HG03103 (cell line): ENCODE measurements at regions not wholly inside any gene's neighbourhood (a gene's known extent, or its start where the extent isn't known, plus 50 kb on each side); places are given as distances from the start of the nearest gene placed in this dataset.

ENCODE experiments used
- ATAC-seq: cut with Tn5 transposase; IDR thresholded peaks from one replicate; pipeline ENCODE4 v1.9.1; 2021; ENCODE audit warnings: low read depth; ENCODE audit not compliant: unreplicated experiment

DNA sequence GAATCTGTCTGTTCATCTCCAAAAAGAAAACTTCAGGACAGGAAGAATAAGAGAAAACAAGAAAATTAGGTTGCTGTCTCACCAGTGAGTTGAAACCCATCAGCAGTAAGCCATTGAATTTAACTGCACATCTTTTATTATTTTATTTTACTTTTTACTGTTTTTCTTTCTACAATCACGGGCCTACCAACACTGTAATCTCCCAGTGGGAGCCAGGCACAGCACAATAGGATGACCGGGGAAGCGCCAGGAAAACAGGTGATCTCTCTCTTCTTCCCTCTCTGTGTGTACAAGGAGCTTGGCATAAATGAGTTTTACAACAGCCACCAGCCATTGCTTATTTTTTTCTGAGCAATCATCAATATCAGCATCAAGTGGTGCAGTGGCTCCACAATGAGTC lies 113.1 kb upstream of the ESRRG start:
- ATAC-seq, result no peak

DNA sequence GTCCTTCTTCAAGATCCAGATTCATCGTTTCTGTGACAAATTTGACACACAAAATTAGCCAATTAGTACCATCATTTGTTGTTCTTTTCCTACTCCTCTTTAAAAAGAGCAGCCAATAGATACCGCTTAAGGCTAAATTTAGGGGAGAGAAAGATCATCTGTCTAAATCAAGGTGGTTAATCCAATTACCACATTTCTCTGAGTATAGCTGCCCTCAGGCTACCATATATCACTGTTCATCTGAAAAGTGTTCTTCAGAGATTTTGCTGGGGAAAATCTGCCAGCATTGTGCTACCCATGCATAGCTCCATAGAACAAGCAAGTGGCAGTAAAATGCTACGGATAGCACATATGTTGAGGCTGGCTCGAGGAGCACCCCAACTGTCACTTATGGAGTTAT lies 110.3 kb upstream of the ESRRG start:
- ATAC-seq, result no peak

- no peak for ATAC-seq
These were observed 109.0 kb upstream of the ESRRG start for GRCh38 chr1:216832192-216832591.

- no peak for ATAC-seq
These were observed 107.4 kb upstream of the ESRRG start for GRCh38 chr1:216830424-216831210.

DNA sequence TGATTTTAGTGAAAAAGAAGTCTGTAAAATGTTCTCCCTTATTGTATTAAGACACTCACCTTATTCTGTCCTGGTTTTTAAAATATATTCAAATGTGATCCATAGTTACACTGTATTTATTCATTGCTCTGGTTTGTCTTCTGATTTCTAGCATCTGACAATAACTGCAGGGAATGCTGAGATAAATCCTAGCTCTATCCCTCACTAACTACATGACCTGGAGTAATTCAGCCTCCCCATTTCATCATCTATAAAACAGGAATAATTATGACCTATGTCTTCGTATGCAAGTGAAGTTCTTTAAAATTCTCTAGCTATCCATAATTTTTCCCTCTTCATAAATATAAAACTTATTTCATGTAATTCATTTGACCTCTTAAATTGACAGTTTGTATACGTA lies 104.0 kb upstream of the ESRRG start:
- no peak for ATAC-seq

DNA sequence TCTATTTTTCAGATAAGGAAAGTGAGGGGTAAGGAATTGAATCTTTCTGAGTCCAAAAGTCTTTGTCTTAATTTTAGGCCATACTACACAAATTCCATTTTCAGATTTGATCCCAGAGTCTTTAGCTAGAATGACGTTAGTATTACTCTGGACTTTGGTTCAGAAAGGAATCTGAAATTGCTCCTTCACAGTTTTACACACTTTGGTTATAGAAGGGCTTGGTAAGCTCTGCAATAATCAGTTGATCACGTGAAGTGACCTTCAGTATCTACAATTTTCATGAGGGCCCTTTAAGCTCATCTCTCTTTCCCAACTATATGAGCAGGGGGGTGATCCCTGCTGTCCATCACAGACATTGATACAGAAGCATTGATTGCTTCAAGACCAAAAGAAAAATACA lies 103.4 kb upstream of the ESRRG start:
- no peak for ATAC-seq

DNA sequence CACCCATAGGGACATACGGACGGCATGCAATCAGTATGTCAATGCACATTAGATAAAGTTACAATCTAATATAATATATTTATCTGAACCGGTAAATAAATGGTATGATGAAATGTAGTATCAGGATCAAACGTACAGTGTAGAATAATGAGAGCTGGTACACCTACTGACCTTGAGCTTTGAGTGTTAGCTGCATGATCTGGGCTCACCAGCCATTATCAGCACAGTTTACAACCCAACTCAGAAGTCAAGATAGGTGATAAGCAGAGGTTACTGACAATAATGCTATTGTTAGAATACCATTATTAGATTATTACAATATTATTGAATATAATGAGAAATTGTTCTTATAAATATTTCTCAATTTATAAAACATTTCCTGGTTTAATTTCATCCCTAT lies 103.0 kb upstream of the ESRRG start:
- ATAC-seq, result no peak

- ATAC-seq, result no peak
These were observed 102.3 kb upstream of the ESRRG start for GRCh38 chr1:216825557-216825956.

GRCh38 chr1:216824511-216824910 lies 101.3 kb upstream of the ESRRG start:
- no peak for ATAC-seq

GRCh38 chr1:216823731-216824130 lies 100.5 kb upstream of the ESRRG start:
- no peak for ATAC-seq

GRCh38 chr1:216822480-216822879 lies 99.3 kb upstream of the ESRRG start:
- no peak for ATAC-seq

DNA sequence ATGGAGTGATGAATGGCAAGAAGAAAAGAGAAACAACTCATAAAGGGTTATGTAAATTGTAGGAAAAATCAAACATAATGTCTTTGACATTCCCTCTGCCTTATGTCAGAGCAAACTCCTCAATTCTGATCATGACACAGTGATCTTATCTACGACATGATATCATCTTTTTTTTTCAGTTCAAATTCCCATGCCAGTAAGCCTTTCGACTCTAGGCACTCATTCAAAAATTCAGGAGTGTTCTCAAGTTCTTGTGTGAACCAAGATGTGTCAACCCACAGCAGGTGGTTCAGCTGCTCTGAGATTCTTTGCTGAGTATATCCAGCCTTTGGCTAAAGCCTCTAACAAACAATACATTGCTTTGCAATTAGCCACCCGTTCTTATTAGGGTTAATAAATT lies 97.1 kb upstream of the ESRRG start:
- ATAC-seq, result no peak

DNA sequence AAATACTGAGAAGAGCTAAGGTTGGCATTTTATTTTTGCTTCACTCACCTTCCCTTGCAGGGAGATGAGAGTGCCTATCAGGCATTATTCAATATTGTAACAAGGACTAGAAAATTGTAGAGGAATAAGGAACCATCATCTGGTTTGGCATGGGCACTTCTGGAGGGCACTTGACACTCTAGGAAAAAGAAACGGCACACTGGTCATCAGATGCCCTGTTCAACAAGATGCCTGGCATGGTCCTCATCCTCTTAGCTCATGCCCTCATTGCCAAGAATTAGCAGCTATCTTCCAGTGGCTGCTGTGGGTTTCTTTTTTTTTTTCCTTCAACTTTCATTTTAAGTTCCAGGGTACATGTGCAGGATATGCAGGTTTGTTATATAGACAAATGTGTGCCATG lies 95.1 kb upstream of the ESRRG start:
- ATAC-seq, result no peak

DNA sequence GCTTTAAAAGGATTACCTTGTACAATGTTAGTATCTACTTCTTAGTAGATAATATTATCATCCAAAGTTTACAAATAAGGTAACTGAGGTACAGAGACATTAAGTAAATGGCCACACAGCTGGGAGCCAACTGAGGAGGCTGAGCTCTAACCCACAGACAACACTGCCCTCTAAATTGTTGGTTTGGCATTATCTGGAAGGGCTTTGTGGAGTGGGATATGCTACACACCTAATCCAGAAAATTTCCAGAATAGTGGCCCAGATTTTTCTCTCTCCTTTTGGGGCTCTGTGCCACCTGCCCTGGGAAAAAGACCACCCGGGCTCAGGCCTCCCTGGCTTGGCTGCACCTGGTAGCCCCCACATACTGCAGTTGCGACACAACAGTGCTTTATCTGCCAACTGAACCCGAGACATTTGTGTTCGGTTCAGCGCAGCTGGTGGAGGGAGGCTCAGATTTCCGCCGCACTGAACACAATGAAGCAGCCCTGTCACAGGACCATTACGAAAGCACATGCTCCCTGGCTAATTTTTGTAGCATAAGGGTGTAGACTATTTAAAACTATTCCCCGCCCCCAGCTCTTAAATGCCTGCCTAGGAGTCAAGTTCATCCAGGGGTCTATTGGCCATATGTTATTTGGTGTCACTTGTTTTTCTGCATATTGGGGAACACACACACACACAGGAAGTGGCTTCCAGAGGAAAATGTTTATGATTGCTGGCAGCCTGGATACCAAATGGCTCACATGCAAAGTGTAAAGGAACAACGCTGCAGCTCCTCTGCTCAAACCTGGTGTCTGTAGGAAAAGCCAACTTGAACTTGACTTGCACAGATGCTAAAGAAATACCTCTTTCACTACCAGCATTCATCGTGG lies 92.3 kb upstream of the ESRRG start:
- no peak for ATAC-seq

DNA sequence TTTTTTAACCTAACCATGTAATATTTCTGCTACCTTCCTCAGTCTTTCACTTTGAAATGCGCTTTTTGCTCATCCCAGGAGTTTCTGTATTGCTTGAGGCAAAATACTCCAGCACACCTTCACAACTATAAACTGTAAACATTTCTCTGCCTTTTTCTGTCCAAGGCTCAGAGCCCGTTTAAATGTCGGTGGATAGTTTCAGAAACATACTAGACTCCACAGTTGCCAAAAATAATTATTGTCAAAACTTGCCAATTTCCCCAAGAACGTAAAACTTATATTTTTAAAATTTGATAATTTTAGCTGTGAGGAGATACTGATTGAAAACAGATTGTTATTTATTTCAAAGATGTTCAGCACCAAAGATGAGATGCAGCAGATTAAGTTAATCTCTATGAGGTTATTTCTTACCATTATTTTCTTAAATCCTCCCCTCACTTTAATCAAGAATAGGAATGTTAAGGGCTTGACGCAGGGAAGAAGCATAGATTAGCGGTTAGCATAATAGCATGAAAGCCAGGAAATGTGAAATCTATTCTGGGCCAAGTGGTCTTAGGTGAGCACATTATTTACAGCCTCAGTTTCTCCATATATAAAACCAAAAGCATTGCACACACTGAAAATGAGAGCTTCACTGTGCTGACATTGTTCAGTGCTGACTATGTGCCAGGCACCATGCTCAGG lies 91.5 kb upstream of the ESRRG start:
- no peak for ATAC-seq

DNA sequence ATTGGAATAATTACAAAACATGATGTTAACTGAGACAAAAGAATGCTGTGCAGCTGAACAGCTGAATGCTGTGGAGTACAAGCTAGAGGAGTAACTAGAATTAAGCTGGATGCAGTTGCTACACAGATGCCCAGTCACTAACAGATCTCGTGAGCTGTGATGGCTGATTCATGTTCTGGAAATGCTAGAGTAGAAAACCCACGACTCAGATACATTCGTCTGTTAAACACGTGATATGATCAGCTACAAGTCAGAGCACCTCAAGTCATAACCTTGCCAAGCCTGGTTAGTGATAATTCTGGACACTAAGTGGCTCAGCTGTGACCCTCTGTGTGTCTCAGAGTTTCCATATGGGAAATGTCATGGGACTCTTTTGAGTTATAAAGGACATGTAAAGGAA lies 89.7 kb upstream of the ESRRG start:
- ATAC-seq, result no peak

- no peak for ATAC-seq
These were observed 86.4 kb upstream of the ESRRG start for GRCh38 chr1:216809649-216810048.

DNA sequence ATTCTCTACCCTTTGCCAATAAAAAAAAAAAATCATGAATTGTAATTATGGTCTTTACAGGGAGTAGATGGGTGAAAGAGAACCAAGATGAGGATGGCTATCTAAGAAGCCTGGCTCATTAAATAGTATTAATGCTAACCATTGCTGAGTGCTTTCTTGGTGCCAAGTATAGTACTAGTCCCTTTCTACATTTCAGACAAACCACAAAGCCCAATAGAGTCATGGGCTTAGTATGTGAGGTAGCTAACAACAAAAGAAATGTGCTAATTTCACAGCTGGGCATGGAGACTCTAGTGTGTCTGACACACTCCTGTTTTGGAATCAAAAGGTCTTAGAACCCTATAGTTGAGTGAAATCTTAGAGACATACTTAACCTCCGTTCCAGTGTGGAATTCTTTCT lies 84.5 kb upstream of the ESRRG start:
- no peak for ATAC-seq

GRCh38 chr1:216805953-216806352 lies 82.7 kb upstream of the ESRRG start:
- ATAC-seq, result no peak

DNA sequence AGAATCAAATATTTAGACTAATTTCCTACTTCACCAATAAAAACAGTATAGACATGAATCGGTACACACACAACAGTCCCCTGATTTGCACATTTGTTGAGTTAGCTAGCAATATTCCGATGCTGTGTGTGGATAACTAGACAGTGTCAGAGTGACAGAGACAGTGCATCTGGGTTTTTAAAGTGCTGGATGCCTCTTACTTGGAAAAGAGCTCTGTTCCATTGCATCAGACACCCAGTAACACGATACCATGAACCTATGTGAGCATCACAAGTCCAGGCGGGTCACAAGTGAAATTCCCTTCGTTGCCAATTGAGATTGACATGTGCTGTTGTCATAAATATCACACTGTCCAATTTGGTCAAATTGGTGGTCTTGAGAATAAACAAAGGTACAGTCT lies 82.0 kb upstream of the ESRRG start:
- no peak for ATAC-seq

DNA sequence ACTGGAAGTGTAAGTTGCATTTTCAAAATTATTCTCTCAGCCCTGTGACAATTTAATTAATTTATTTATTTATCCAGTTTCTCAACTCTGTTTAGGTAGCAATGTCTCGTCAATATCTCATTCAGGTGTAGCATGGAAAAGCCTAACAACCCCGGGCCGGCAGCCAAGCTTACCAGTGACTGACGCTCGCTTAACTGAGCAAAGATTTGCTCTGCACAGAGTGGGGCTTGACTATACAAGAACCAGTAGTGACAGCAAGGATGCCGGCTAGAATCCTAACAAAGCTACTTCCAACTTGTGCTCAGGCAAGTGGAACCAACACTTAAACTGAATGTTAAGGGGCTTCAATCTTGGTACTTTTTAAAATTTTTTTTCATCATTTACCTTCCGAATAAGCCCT lies 80.9 kb upstream of the ESRRG start:
- no peak for ATAC-seq
